OCI-LY1 (cell line): ENCODE measurements at regions not wholly inside any gene's neighbourhood (a gene's known extent, or its start where the extent isn't known, plus 50 kb on each side); places are given as distances from the start of the nearest gene placed in this dataset.

Experiments used
- EZH2 ChIP-seq: fragments of 200-600 bp; sonication (generic), shearing (Covaris generic); IDR thresholded peaks from 2 replicates; pipeline ENCODE4 v1.8.0; 2017; ENCODE audit warnings: borderline replicate concordance, mixed run types, mild to moderate bottlenecking, antibody characterized with exemption, low read length, moderate library complexity, mixed read lengths
- TF ChIP-seq, protein P1 (sequence below): fragments of 200-600 bp; sonication (generic), shearing (Covaris generic); IDR thresholded peaks from 2 replicates; pipeline ENCODE4 v1.5.1; 2017; ENCODE audit warnings: mild to moderate bottlenecking, antibody characterized with exemption, low read length, moderate library complexity, mixed read lengths

DNA sequence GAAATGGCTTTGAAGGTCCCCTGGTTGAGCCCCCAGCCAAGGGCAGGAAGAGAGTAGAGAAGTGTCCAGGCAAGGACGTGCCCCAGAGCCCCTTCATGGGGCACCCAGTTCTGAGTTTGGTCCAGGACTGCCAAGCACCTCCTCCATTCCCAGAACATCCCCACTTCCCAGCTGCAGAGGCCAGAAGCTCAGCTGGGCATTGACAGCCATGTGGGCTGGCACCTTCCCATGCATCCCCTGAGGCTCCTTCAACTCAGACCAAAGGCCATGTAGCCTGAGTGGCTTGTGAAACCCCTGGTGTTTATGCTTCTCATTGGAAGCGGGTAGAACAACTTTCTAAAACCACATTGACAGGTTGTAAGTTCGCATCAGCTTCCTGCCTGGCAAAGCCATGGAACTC, 789.6 kb downstream of the TBC1D22A start:
- TF ChIP-seq, protein P1, sequence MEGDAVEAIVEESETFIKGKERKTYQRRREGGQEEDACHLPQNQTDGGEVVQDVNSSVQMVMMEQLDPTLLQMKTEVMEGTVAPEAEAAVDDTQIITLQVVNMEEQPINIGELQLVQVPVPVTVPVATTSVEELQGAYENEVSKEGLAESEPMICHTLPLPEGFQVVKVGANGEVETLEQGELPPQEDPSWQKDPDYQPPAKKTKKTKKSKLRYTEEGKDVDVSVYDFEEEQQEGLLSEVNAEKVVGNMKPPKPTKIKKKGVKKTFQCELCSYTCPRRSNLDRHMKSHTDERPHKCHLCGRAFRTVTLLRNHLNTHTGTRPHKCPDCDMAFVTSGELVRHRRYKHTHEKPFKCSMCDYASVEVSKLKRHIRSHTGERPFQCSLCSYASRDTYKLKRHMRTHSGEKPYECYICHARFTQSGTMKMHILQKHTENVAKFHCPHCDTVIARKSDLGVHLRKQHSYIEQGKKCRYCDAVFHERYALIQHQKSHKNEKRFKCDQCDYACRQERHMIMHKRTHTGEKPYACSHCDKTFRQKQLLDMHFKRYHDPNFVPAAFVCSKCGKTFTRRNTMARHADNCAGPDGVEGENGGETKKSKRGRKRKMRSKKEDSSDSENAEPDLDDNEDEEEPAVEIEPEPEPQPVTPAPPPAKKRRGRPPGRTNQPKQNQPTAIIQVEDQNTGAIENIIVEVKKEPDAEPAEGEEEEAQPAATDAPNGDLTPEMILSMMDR: no peak
- TF ChIP-seq EZH2: no peak
